Embryonic facial prominence (tissue), 1 donor: ENCODE measurements at regions not wholly inside any gene's neighbourhood (a gene's known extent, or its start where the extent isn't known, plus 50 kb on each side); places are given as distances from the start of the nearest gene placed in this dataset.

ENCODE experiments used
- DNase-seq: peaks from one replicate; pipeline ENCODE4 v3.0.0-alpha.2; 2016; ENCODE audit errors: extremely low spot score

GRCh38 chr12:111022386-111022785 is 102.0 kb upstream of the MYL2 start:
- no peak for DNase-seq

GRCh38 chr12:111014547-111014946 is 94.2 kb upstream of the MYL2 start:
- no peak for DNase-seq

GRCh38 chr12:111012918-111013317 is 92.5 kb upstream of the MYL2 start:
- DNase-seq = no peak

GRCh38 chr12:111011999-111012600 is 91.7 kb upstream of the MYL2 start:
- no peak for DNase-seq

GRCh38 chr12:111010916-111011657 is 90.7 kb upstream of the MYL2 start:
- DNase-seq = no peak

- DNase-seq = no peak
Observed at GRCh38 chr12:111010061-111010460, 89.7 kb upstream of the MYL2 start.

GRCh38 chr12:111006621-111007020 is 86.2 kb upstream of the MYL2 start:
- no peak for DNase-seq

- DNase-seq = no peak
Observed at GRCh38 chr12:110998971-110999370, 78.6 kb upstream of the MYL2 start.

GRCh38 chr12:110998165-110998564 is 77.8 kb upstream of the MYL2 start:
- DNase-seq = no peak

- no peak for DNase-seq
Observed at GRCh38 chr12:110996415-110996814, 76.0 kb upstream of the MYL2 start.

GRCh38 chr12:110995615-110996014 is 75.2 kb upstream of the MYL2 start:
- no peak for DNase-seq

GRCh38 chr12:110995016-110995415 is 74.6 kb upstream of the MYL2 start:
- DNase-seq = no peak

- no peak for DNase-seq
Observed at GRCh38 chr12:110993434-110993833, 73.1 kb upstream of the MYL2 start.

GRCh38 chr12:110992909-110993308 is 72.5 kb upstream of the MYL2 start:
- no peak for DNase-seq

- DNase-seq = no peak
Observed at GRCh38 chr12:110983811-110984210, 63.4 kb upstream of the MYL2 start.

GRCh38 chr12:110972866-110973265 is 52.5 kb upstream of the MYL2 start:
- no peak for DNase-seq

GRCh38 chr12:110971936-110972335 is 51.6 kb upstream of the MYL2 start:
- no peak for DNase-seq

- DNase-seq = no peak
Observed at GRCh38 chr12:110971189-110971920, 51.0 kb upstream of the MYL2 start.
